ENCODE measurements at regions not wholly inside any gene's neighbourhood (a gene's known extent, or its start where the extent isn't known, plus 50 kb on each side); places are given as distances from the start of the nearest gene placed in this dataset.

DNA sequence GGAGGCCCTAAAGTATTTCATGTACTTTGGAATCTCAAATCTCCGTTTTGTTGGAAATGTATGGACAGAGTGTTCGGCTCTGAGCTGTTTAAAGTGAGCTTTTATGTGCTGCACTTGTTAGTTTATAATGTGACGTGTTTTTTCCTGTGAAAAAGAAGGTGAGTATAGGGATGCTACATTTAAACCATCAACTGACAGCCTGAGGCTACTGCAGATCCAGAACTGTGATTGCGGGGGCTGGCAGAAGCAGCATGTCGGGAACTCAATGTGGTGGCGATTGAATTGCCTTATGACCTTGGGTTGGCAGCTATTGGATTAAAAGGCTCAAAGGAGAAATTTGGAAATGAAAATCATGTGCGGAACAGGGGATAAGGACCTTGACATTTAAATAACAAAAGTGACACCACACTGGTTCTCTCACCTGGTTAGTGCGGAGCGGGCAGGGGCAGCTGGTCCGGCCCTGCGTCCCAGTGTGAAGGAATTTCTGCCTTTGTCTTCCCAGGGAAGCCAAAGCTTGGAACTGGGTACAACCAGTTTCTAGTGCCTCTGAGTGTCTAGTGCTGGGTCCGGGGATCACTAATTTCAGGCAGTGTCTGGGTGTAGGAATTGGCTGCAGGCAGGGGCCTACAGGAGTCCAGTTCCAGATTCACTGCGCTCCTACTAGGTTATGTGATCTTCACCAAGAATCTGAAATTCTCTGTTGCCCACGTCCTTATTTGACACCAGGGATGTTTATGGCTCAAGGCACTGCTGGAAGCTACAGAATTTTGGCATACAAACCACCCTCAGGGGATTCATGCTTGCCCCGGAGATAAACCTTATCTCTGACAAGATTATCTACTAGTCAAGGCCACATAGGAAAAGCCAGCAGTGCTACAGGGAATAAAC is 120.7 kb upstream of the ERCC6L2 start:
- Histone ChIP-seq H3K4me1 (no peaks in the 10 kb centered on the region), H3K27ac (no peak overlapping the region), H3K9me3 (no peaks in the 10 kb centered on the region), H3K27me3 (ENCODE audit: insufficient read depth in 3 of 3, low read length in 2 of 3) (peaks cover 0 to 14% (median 2%) of the 10 kb centered on the region in 3 donors), H3K36me3 (ENCODE audit: insufficient read depth in 1 of 2, low read depth in 1 of 2) (no peaks in the 10 kb centered on the region), H3K4me3 (no peak overlapping the region)
- intact Hi-C loops (cut with DNase I) = no loop called here
- DNase-seq = no peak
- TF ChIP-seq, protein P1, sequence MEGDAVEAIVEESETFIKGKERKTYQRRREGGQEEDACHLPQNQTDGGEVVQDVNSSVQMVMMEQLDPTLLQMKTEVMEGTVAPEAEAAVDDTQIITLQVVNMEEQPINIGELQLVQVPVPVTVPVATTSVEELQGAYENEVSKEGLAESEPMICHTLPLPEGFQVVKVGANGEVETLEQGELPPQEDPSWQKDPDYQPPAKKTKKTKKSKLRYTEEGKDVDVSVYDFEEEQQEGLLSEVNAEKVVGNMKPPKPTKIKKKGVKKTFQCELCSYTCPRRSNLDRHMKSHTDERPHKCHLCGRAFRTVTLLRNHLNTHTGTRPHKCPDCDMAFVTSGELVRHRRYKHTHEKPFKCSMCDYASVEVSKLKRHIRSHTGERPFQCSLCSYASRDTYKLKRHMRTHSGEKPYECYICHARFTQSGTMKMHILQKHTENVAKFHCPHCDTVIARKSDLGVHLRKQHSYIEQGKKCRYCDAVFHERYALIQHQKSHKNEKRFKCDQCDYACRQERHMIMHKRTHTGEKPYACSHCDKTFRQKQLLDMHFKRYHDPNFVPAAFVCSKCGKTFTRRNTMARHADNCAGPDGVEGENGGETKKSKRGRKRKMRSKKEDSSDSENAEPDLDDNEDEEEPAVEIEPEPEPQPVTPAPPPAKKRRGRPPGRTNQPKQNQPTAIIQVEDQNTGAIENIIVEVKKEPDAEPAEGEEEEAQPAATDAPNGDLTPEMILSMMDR (IDR thresholded peaks at IDR 0.05) = no peak
- no peak for ATAC-seq
- WGBS, 3 donors = 80 to 86% (median 85%) methylated on average over 15 of the region's 15 CpGs

DNA sequence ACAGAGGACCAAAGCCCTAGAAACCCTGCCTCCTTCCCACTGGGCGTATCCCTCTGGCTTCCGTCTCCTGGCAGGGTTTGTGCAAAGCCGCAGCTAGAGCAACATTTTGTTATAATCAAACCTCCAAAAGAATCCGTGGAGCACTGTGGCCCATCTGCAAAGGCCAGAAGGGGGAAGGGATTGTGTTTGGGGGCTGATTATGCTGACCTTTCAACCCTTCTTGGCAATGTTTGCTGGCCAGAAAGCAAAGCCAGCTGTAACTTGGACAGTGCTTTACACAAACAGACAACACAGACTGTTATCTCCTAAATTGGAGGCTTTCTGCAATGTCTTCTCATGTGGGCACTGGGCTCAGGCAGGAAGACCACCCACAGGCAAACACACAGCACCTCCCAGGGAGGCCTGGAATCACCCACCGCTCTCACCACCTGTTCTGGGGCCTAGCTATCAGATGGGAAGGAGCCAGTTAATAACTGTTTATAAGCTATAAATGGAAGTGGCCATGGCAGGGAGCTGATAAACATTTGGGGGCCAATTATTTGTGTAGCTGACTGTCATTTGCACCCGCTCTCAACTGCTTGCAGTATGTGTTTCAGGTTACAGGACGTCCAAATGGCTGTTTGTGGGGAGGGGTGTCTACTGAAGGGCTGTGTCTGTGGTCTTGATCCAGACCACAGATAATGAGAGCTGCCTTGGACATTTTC is 121.6 kb upstream of the ERCC6L2 start:
- intact Hi-C loops (cut with DNase I) = no loop called here

DNA sequence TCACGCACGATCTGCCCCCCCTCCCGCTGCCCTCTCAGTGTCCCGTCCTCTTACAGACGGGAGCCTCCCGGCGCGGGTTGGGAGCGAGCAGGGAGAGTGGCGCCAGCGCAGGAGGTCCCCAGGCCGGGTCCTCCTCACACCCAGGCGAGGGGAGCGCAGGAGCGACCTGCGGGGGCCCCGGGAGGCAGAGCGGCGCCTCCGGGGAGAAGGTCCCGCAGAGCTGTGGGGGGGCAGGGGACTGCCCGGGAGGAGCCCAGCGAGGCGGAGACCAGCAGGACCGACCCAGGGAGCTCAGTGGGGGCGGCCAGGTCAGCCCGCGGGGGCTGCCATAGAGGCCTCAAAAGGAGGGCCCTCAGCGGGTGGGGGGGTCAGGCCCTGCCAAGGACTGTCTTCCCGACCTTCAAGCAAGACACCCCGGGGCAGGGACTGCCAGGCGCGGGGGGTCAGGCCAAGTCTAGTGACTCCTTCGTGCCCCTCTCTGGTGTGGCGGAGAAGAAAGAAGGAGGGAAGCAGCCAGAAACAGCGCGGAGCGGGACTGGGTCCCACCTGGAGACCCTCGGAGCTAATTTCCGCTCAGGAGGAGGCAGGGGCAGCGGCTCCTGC is 123.3 kb upstream of the ERCC6L2 start:
- intact Hi-C loops (cut with DNase I) = no loop called here
- 45 to 56% (median 47%) methylated on average over 31 to 41 of the region's 41 CpGs for WGBS, 3 donors
- Histone ChIP-seq H3K27me3 (ENCODE audit: insufficient read depth in 3 of 3, low read length in 2 of 3) (peaks cover 0 to 14% (median 2%) of the 10 kb centered on the region in 3 donors), H3K9me3 (no peaks in the 10 kb centered on the region), H3K27ac (no peak overlapping the region), H3K4me3 (no peak overlapping the region), H3K36me3 (ENCODE audit: insufficient read depth in 1 of 2, low read depth in 1 of 2) (no peaks in the 10 kb centered on the region), H3K4me1 (no peaks in the 10 kb centered on the region)
- TF ChIP-seq, protein P1 (IDR thresholded peaks at IDR 0.05) = no peak
- DNase-seq (no peak), ATAC-seq (peak in 1 of 4 donors; percentile 22)

More for the DNA sequence above, 121.6 kb upstream of the ERCC6L2 start:
- no peak for ATAC-seq
- H3K36me3 ChIP-seq (ENCODE audit: insufficient read depth in 1 of 2, low read depth in 1 of 2) = no peaks in the 10 kb centered on the region
- TF ChIP-seq, protein P1 (IDR thresholded peaks at IDR 0.05) = no peak
- no peaks in the 10 kb centered on the region for H3K4me1 ChIP-seq
- no peak for DNase-seq
- no peaks in the 10 kb centered on the region for H3K9me3 ChIP-seq
- peaks cover 0 to 14% (median 2%) of the 10 kb centered on the region in 3 donors for H3K27me3 ChIP-seq (ENCODE audit: insufficient read depth in 3 of 3, low read length in 2 of 3)
- WGBS, 3 donors = 40 to 52% (median 46%) methylated on average over 7 of the region's 7 CpGs
- H3K4me3 ChIP-seq = no peak overlapping the region
- H3K27ac ChIP-seq = no peak overlapping the region

DNA sequence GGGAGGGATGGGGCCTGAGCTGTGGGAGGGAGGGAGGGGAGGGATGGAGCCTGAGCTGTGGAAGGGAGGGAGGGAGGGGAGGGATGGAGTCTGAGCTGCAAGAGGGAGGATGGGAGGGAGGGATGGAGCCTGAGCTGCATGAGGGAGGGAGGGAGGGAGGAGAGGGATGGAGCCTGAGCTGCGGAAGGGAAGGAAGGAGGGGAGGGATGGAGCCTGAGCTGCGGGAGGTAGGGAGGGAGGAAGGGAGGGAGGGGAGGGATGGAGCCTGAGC is 124.0 kb upstream of the ERCC6L2 start:
- H3K27me3 ChIP-seq (ENCODE audit: insufficient read depth in 3 of 3, low read length in 2 of 3) = peaks cover 0 to 14% (median 2%) of the 10 kb centered on the region in 3 donors
- intact Hi-C loops (cut with DNase I) = no loop called here
- no peak overlapping the region for H3K4me3 ChIP-seq
- no peaks in the 10 kb centered on the region for H3K4me1 ChIP-seq
- H3K9me3 ChIP-seq = no peaks in the 10 kb centered on the region
- TF ChIP-seq, protein P1 (IDR thresholded peaks at IDR 0.05) = no peak
- DNase-seq = no peak
- WGBS, 3 donors = 34 to 41% (median 37%) methylated on average over 2 of the region's 2 CpGs
- H3K36me3 ChIP-seq (ENCODE audit: insufficient read depth in 1 of 2, low read depth in 1 of 2) = no peaks in the 10 kb centered on the region
- ATAC-seq = no peak
- no peak overlapping the region for H3K27ac ChIP-seq
